HG03521 (cell line): ENCODE measurements at regions not wholly inside any gene's neighbourhood (a gene's known extent, or its start where the extent isn't known, plus 50 kb on each side); places are given as distances from the start of the nearest gene placed in this dataset.

Source experiments
- ATAC-seq: cut with Tn5 transposase; IDR thresholded peaks from one replicate; pipeline ENCODE4 v1.9.1; 2021; ENCODE audit warnings: mild to moderate bottlenecking, moderate library complexity; ENCODE audit not compliant: unreplicated experiment

- ATAC-seq, result no peak
Observed at GRCh38 chr11:8323161-8323935, 59.7 kb upstream of the LMO1 start.

DNA sequence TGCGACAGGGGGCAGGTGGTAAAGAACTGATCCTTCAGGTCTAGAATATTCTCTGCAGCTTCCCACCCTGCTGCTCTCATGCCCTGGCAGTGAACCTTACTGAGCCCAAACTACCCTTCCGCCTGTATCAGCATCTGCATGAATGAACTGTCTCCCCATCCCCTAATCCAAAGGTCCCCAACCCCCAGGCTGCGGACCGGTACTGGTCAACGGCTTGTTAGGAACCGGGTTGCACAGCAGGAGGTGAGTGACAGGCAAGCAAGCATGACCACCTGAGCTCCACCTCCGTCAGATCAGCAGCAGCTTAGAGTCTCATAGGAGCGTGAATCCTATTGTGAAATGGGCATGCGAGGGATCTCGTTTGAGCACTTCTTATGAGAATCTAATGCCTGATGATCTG is 58.2 kb upstream of the LMO1 start:
- ATAC-seq, result no peak

DNA sequence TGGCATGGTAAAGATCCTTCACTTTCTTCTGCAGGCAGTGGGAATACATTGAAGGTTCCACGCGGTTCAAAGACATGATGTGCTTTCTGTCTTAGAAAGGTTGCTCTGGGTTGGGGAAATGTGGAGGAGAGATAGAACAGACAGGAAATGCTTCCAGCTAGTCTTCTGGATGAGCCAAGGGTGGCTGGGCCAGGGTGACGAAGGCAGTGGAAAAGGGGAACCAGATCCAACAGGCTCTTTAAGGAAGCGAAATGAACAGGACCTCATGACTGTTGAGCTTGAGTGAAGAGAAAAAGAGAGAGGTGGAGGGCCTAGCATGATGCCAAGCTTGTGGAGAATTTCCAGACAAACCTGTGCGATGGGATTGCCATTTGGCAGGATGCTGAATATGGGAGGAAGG is 56.4 kb upstream of the LMO1 start:
- ATAC-seq, result no peak

DNA sequence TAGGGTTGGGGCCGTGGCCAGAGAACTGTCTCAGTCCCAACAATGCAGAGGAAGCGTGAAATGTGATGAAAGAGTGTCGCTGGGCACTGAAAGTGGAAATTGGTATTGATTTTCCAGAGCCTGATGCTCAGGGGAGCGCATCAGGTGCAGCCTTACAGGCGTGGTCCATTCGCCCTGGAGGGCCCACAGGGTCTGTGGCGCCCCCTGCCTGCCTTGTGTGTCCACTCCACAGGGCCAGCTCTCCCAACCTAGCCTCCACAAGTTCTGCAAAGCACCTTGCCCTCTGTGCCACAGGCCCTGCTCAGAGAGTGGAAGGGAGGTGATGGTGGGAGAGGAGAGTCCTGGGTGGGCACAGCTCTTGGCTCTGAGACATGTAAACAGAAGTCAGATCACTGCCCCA is 54.9 kb upstream of the LMO1 start:
- no peak for ATAC-seq

- no peak for ATAC-seq
Observed at GRCh38 chr11:8317159-8317558, 53.5 kb upstream of the LMO1 start.

GRCh38 chr11:8315954-8316353 is 52.3 kb upstream of the LMO1 start:
- ATAC-seq, result no peak

- ATAC-seq, result no peak
Observed at GRCh38 chr11:8315463-8315862, 51.8 kb upstream of the LMO1 start.

DNA sequence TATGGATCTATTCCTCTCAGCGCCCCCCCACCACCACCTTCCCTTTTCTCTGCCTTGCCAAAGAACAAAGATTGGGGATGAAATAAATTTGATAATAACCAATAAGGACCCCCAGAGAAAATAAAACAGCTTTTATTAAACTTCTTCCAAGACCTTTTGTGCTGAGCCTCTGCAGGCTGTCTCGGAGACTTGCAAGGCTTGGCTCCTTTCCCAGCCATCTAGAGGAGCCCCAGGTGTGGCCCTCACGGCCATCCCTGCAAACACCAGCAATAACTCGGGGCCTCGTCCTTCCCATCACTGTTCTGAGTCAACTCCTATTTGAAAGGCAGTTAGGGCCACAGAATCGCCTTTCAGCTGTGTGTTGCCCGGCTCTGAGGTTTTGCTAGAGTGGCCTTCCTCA is 51.2 kb upstream of the LMO1 start:
- no peak for ATAC-seq

DNA sequence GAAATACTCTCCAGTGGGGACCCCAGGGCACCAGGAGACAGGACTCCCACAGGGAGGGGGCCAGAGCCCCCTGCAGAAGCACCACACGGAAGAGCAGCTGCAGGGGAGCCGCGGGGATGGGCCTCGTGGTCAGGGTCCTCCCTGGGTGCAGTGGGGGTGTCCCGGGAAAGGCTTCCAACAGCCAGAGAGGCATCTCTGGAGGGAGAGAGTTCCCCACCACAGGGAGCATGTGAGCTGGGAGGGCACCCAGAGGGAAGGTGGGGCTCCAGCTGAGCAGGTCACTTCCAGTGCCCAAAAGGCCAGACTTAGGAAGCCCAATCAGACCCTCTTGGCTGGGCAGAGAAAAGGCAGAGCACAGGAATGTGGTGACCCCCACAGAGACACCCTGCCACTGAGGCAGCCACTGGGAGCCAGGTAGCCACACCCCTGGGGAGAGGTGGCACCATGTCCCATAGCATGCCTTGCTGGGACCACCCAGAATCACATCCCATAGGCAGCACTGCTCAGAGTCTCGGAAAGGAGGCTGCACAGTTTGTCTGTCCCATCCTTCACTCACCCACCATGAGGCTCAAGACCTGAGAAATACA is 49.9 kb upstream of the LMO1 start:
- ATAC-seq, result no peak
